A549 (cell line): ENCODE measurements at regions not wholly inside any gene's neighbourhood (a gene's known extent, or its start where the extent isn't known, plus 50 kb on each side); places are given as distances from the start of the nearest gene placed in this dataset.

ENCODE experiments used
- ATAC-seq, 2 experiments: fragments of 200-7000 bp in 1 of 2; fragments of >200 bp in 1 of 2; cut with Nextera tagmentation in 1 of 2; cut with Tn5 transposase in 1 of 2; 3 replicates each; pipeline versions ENCODE4 v1.8.0 to v1.9.1; 2018 to 2020; ENCODE audit warnings: mild to moderate bottlenecking in 1 of 2, moderate library complexity in 1 of 2
- CTCF ChIA-PET: fragments of 300-600 bp; sonication (Branson Sonifier 250); formaldehyde crosslinking; extraction: SDS; loops from one replicate; lab custom pipeline; 2021; ENCODE audit warnings: antibody characterized with exemption, inconsistent platforms; lab: Yijun Ruan, JAX
- POLR2A ChIA-PET: fragments of 350-600 bp; formaldehyde crosslinking; extraction: SDS; loops from one replicate; lab custom pipeline; 2021; ENCODE audit warnings: antibody characterized with exemption, inconsistent platforms; lab: Yijun Ruan, JAX
- DNase-seq, 2 experiments: peaks; one replicate each; pipeline versions ENCODE4 v3.0.0 to v3.0.0-alpha.2; 2011 to 2016; ENCODE audit warnings: low read depth in 1 of 2, low spot score in 1 of 2
- FAIRE-seq: peaks from 2 replicates; lab custom pipeline; 2011; peaks lifted over from hg19 to GRCh38; lab: Jason Lieb, UNC
- H3K27ac ChIP-seq, 2 experiments: fragments of >200 bp; sonication (Bioruptor Twin); formaldehyde crosslinking; 3 replicates each; pipeline ENCODE4 v1.5.1; 2016 to 2017
- H3K4me1 ChIP-seq: fragments of >200 bp; sonication (Bioruptor Twin); formaldehyde crosslinking; 3 replicates; pipeline ENCODE4 v1.6.1; 2016
- H3K4me2 ChIP-seq: fragments of >200 bp; sonication (Bioruptor Twin); formaldehyde crosslinking; 3 replicates; pipeline ENCODE4 v1.6.1; 2016
- H3K4me3 ChIP-seq: fragments of >200 bp; sonication (Bioruptor Twin); formaldehyde crosslinking; 3 replicates; pipeline ENCODE4 v1.5.1; 2016
- H3K9me3 ChIP-seq: fragments of >200 bp; sonication (Bioruptor Twin); formaldehyde crosslinking; 3 replicates; pipeline ENCODE4 v1.6.1; 2016
- BCL3 ChIP-seq: fragments of >200 bp; sonication (Bioruptor Twin); formaldehyde crosslinking; IDR thresholded peaks from 3 replicates; pipeline ENCODE4 v1.6.1; 2016
- BHLHE40 ChIP-seq: IDR thresholded peaks from 2 replicates; pipeline ENCODE4 v1.6.1; 2012; ENCODE audit warnings: low read depth, low read length, inconsistent platforms
- CBX2 ChIP-seq: fragments of 200-600 bp; sonication (generic); IDR thresholded peaks from 2 replicates; pipeline ENCODE4 v1.6.1; 2016; ENCODE audit warnings: low read depth, mild to moderate bottlenecking, borderline replicate concordance
- EHF ChIP-seq: fragments of 250-450 bp; sonication (Bioruptor Pico); IDR thresholded peaks from 2 replicates; pipeline ENCODE4 v1.5.0; 2020; ENCODE audit warnings: mild to moderate bottlenecking
- EHMT2 ChIP-seq: fragments of 200-600 bp; sonication (generic); IDR thresholded peaks from 2 replicates; pipeline ENCODE4 v1.6.1; 2016; ENCODE audit warnings: antibody characterized with exemption, low read depth, mild to moderate bottlenecking, moderate library complexity
- EP300 ChIP-seq, 2 experiments: fragments of >200 bp; sonication (Bioruptor Twin); formaldehyde crosslinking; IDR thresholded peaks; 2 replicates in 1 of 2; 3 replicates in 1 of 2; pipeline ENCODE4 v1.6.1; 2016 to 2017
- FOSL2 ChIP-seq, 2 experiments: fragments of 450-650 bp in 1 of 2; fragments of >200 bp in 1 of 2; sonication (Bioruptor Twin) in 1 of 2; formaldehyde crosslinking; IDR thresholded peaks; 2 replicates each; pipeline versions ENCODE4 v1.5.0 to v1.6.1; 2016 to 2020; ENCODE audit warnings: mild to moderate bottlenecking in 1 of 2, moderate library complexity in 1 of 2
- HOXA7 ChIP-seq: fragments of 250-450 bp; sonication (Bioruptor Pico); IDR thresholded peaks from 2 replicates; pipeline ENCODE4 v1.5.0; 2020; ENCODE audit warnings: mild to moderate bottlenecking, moderate library complexity
- JUN ChIP-seq, 2 experiments: fragments of >200 bp; sonication (Bioruptor Twin); formaldehyde crosslinking; IDR thresholded peaks; 2 replicates in 1 of 2; 3 replicates in 1 of 2; pipeline ENCODE4 v1.6.1; 2016 to 2017
- JUNB ChIP-seq: fragments of >200 bp; sonication (Bioruptor Twin); formaldehyde crosslinking; IDR thresholded peaks from 2 replicates; pipeline ENCODE4 v1.6.1; 2016
- KDM5A ChIP-seq: fragments of 200-600 bp; sonication (generic); IDR thresholded peaks from 2 replicates; pipeline ENCODE4 v1.6.1; 2016; ENCODE audit warnings: antibody characterized with exemption, mild to moderate bottlenecking
- MAX ChIP-seq: IDR thresholded peaks from 2 replicates; pipeline ENCODE4 v1.6.1; 2012
- MAZ ChIP-seq: fragments of 150-350 bp; IDR thresholded peaks from 2 replicates; pipeline ENCODE4 v1.6.1; 2014; ENCODE audit warnings: antibody characterized with exemption, low read depth, low read length, borderline replicate concordance
- PBX3 ChIP-seq: IDR thresholded peaks from 2 replicates; pipeline ENCODE4 v1.6.1; 2012
- PHF8 ChIP-seq: fragments of 200-600 bp; sonication (generic); IDR thresholded peaks from 2 replicates; pipeline ENCODE4 v1.6.1; 2016; ENCODE audit warnings: low read depth, mild to moderate bottlenecking, antibody characterized with exemption, moderate library complexity, borderline replicate concordance
- POLR2A ChIP-seq: IDR thresholded peaks from 2 replicates; pipeline ENCODE4 v1.6.1; 2012; ENCODE audit warnings: mild to moderate bottlenecking, low read length
- RCOR1 ChIP-seq: fragments of 150-350 bp; IDR thresholded peaks from 2 replicates; pipeline ENCODE4 v1.6.1; 2014; ENCODE audit warnings: antibody characterized with exemption, low read length, low read depth
- RNF2 ChIP-seq: fragments of 200-600 bp; sonication (generic); IDR thresholded peaks from 2 replicates; pipeline ENCODE4 v1.6.1; 2016; ENCODE audit warnings: low read depth, mild to moderate bottlenecking, antibody characterized with exemption, moderate library complexity, borderline replicate concordance
- SMC3 ChIP-seq: fragments of >200 bp; sonication (Bioruptor Twin); formaldehyde crosslinking; IDR thresholded peaks from 3 replicates; pipeline ENCODE4 v1.6.1; 2018; ENCODE audit warnings: inconsistent platforms
- SREBF2 ChIP-seq: fragments of 450-650 bp; IDR thresholded peaks from 2 replicates; pipeline ENCODE4 v1.6.1; 2014; ENCODE audit warnings: mild to moderate bottlenecking, moderate library complexity
- TP53 ChIP-seq: fragments of 250-450 bp; sonication (Bioruptor Pico); IDR thresholded peaks from 2 replicates; pipeline ENCODE4 v1.5.0; 2021; ENCODE audit warnings: mild to moderate bottlenecking, moderate library complexity
- ZNF302 ChIP-seq: fragments of 250-450 bp; sonication (Bioruptor Pico); IDR thresholded peaks from 2 replicates; pipeline ENCODE4 v1.9.0; 2021; ENCODE audit warnings: inconsistent platforms, mild to moderate bottlenecking, moderate library complexity
- WGBS: methylation state at CpG from one replicate; pipeline ENCODE4 v1.1.6; 2017; ENCODE audit errors: missing lambda C conversion rate; 5-methylcytosine and 5-hydroxymethylcytosine counted together
- TF ChIP-seq, protein P1 (sequence below): IDR thresholded peaks from 2 replicates; pipeline ENCODE4 v1.6.1; 2012; ENCODE audit warnings: low read depth, borderline replicate concordance
- TF ChIP-seq, protein P2 (sequence below): fragments of 150-350 bp; IDR thresholded peaks from 2 replicates; pipeline ENCODE4 v1.6.1; 2014; ENCODE audit warnings: low read depth, mild to moderate bottlenecking, low read length
- TF ChIP-seq, protein P3 (sequence below): fragments of 250-450 bp; sonication (Bioruptor Pico); IDR thresholded peaks from 2 replicates; pipeline ENCODE4 v1.5.0; 2021; ENCODE audit warnings: mild to moderate bottlenecking, moderate library complexity, borderline replicate concordance
- TF ChIP-seq, protein P4 (sequence below): fragments of 450-650 bp; IDR thresholded peaks from 2 replicates; pipeline ENCODE4 v1.6.1; 2014; ENCODE audit warnings: antibody characterized with exemption

GRCh38 chr13:50123515-50123861 lies 108.2 kb downstream of the KCNRG start:
- H3K9me3 ChIP-seq: no peaks in the 10 kb centered on the region
- DNase-seq (no peak), FAIRE-seq (no peak), ATAC-seq (no peak)
- peak overlapping the region; percentile 67 for H3K4me3 ChIP-seq
- H3K4me1 ChIP-seq: peaks cover 14% of the 10 kb centered on the region; the same call in 2 of the 3 replicates
- peak overlapping the region; percentile 91 for H3K4me2 ChIP-seq
- WGBS: 53% methylated on average over 11 of the region's 13 CpGs
- ChIA-PET CTCF (interaction anchor here (0.7 to 1.0 kb wide), 2 partner anchors 126 to 452 kb away, joined by 3 read pairs; no protein-coding TSS in a partner anchor), POLR2A (interaction anchor here (2.7 kb wide), 1 partner anchor 42 kb away, joined by 21 read pairs; no protein-coding TSS in a partner anchor)
- no peak for TF ChIP-seq TP53 (CRISPR knock-in tag)
- TF ChIP-seq, protein P1, sequence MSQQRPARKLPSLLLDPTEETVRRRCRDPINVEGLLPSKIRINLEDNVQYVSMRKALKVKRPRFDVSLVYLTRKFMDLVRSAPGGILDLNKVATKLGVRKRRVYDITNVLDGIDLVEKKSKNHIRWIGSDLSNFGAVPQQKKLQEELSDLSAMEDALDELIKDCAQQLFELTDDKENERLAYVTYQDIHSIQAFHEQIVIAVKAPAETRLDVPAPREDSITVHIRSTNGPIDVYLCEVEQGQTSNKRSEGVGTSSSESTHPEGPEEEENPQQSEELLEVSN: no peak
- no peak for TF ChIP-seq RCOR1
- TF ChIP-seq BCL3: no peak
- peak overlapping the region; percentile 97 to 99 for H3K27ac ChIP-seq

DNA sequence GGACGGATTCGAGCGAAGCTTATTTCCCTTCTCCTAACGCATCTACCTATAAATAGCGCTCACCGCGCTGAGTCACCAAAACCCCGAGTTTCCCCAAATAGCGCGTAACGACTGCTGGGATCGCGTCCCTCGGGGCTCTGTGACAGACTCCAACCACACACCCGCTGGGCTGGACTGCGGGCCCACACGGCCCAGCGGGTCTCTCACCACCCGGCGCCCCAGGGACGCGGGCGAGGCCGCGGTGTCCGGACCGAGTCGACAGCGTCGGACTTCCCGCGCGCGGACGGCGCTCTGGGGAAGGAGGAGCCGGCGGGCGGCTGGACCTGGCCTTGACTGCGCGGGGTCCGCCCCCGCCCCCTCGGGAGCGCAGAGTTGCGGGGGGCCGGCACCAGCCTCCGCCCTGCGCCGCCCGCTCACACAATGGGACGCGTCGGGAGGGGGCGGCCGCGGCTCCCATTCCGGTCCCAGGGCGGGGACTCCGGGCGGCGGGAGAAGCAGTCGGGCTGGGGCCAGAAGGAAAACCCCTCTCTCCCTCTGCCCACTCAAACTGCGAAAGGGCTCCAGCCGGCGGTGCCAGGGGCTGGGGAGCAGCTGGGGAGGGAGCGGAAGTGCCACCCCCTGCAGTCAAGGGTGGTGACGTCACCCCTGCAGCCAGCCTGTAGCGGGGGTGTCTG lies 108.8 kb downstream of the KCNRG start:
- peak overlapping the region; percentile 67 for H3K4me3 ChIP-seq
- no peaks in the 10 kb centered on the region for H3K9me3 ChIP-seq
- DNase-seq (peak; percentile 21 to 93), FAIRE-seq (no peak), ATAC-seq (peak; percentile 78 to 84)
- TF ChIP-seq, protein P2, sequence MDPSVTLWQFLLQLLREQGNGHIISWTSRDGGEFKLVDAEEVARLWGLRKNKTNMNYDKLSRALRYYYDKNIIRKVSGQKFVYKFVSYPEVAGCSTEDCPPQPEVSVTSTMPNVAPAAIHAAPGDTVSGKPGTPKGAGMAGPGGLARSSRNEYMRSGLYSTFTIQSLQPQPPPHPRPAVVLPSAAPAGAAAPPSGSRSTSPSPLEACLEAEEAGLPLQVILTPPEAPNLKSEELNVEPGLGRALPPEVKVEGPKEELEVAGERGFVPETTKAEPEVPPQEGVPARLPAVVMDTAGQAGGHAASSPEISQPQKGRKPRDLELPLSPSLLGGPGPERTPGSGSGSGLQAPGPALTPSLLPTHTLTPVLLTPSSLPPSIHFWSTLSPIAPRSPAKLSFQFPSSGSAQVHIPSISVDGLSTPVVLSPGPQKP: no peak
- no peak for TF ChIP-seq HOXA7
- no peak for TF ChIP-seq JUNB
- TF ChIP-seq POLR2A: peak; percentile 40
- no peak for TF ChIP-seq EP300 (IDR thresholded peaks at IDR 0.05)
- no peak for TF ChIP-seq EHMT2
- no peak for TF ChIP-seq FOSL2 (IDR thresholded peaks at IDR 0.05)
- peak; percentile 72 for TF ChIP-seq FOSL2 (CRISPR knock-in tag; IDR thresholded peaks at IDR 0.05)
- TF ChIP-seq BHLHE40: no peak
- no peak for TF ChIP-seq RNF2
- TF ChIP-seq, protein P3, sequence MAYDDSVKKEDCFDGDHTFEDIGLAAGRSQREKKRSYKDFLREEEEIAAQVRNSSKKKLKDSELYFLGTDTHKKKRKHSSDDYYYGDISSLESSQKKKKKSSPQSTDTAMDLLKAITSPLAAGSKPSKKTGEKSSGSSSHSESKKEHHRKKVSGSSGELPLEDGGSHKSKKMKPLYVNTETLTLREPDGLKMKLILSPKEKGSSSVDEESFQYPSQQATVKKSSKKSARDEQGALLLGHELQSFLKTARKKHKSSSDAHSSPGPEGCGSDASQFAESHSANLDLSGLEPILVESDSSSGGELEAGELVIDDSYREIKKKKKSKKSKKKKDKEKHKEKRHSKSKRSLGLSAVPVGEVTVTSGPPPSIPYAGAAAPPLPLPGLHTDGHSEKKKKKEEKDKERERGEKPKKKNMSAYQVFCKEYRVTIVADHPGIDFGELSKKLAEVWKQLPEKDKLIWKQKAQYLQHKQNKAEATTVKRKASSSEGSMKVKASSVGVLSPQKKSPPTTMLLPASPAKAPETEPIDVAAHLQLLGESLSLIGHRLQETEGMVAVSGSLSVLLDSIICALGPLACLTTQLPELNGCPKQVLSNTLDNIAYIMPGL (CRISPR knock-in tag): no peak
- peak; percentile 19; the same call in 1 of the 3 replicates for TF ChIP-seq BCL3
- no peak for TF ChIP-seq ZNF302 (CRISPR knock-in tag)
- TF ChIP-seq EHF (CRISPR knock-in tag): no peak
- no peak for TF ChIP-seq MAZ
- peak in 1 of 2 experiments; percentile 80; a peak in 2 of 5 replicates for TF ChIP-seq JUN (IDR thresholded peaks at IDR 0.05)
- TF ChIP-seq KDM5A: no peak
- TF ChIP-seq PHF8: peak; percentile 73
- TF ChIP-seq SMC3: 0 out of 3 replicates have a peak, but pooled peaks have one; percentile 15
- TF ChIP-seq PBX3: 0 out of 2 replicates have a peak, but pooled peaks have one; percentile 17
- TF ChIP-seq, protein P4, sequence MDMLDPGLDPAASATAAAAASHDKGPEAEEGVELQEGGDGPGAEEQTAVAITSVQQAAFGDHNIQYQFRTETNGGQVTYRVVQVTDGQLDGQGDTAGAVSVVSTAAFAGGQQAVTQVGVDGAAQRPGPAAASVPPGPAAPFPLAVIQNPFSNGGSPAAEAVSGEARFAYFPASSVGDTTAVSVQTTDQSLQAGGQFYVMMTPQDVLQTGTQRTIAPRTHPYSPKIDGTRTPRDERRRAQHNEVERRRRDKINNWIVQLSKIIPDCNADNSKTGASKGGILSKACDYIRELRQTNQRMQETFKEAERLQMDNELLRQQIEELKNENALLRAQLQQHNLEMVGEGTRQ: peak; percentile 61
- no peak for TF ChIP-seq CBX2
- TF ChIP-seq MAX: peak; percentile 21; the same call in 1 of the 2 replicates
- TF ChIP-seq SREBF2: no peak
- POLR2A ChIA-PET: interaction anchor here (2.7 to 3.0 kb wide), 2 partner anchors 42 to 127 kb away, joined by 16 to 21 read pairs; partner anchors contain the start of gene TRIM13
- H3K4me2 ChIP-seq: peak overlapping the region; percentile 91
- WGBS: no CpG with 5 or more reads among the region's 69 CpGs
- peak overlapping the region; percentile 97 to 99 for H3K27ac ChIP-seq
- peaks cover 14% of the 10 kb centered on the region; the same call in 2 of the 3 replicates for H3K4me1 ChIP-seq
- CTCF ChIA-PET: interaction anchor here (0.7 to 1.0 kb wide), 3 partner anchors 40 to 453 kb away, joined by 3 read pairs; no protein-coding TSS in a partner anchor
